Lower leg skin (tissue), 3 donors: ENCODE measurements at regions not wholly inside any gene's neighbourhood (a gene's known extent, or its start where the extent isn't known, plus 50 kb on each side); places are given as distances from the start of the nearest gene placed in this dataset.
"Not testable (repeated sequence)": the region's sequence is repeated elsewhere in the genome, so short reads cannot be mapped to it uniquely, and the experiment has no call there.

ENCODE experiments used
- POLR2A ChIP-seq, 2 donors: fragments of 450-650 bp; IDR thresholded peaks; one replicate each; pipeline ENCODE4 v1.6.1; 2016 to 2017; ENCODE audit warnings: antibody characterized with exemption in 2 of 2, mild to moderate bottlenecking in 1 of 2, moderate library complexity in 1 of 2
- TF ChIP-seq, protein P1 (sequence below), 3 donors: fragments of 450-650 bp; IDR thresholded peaks; one replicate each; pipeline ENCODE4 v1.5.1; 2016; ENCODE audit warnings: antibody characterized with exemption in 3 of 3, mild to moderate bottlenecking in 3 of 3, moderate library complexity in 2 of 3

DNA sequence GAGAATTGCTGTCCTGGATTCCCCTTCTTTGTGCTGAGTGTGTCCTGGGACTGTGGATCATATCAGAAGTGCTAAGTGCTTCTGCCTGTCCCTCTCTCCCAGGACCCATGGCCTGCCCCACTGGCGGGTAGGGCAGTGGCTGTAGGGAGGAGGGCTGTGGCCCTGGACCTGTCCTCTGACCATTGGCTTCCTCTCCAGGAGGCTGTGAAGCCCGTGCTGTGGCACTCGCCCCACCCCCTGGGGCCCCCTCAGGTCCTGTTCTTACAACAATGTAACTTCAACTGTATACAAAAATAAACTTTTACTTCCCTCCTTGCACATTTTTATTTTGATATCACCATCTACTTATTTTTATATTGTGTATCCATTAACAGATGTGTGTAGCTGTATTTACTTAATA lies 743.8 kb upstream of the CDH8 start:
- TF ChIP-seq, protein P1, sequence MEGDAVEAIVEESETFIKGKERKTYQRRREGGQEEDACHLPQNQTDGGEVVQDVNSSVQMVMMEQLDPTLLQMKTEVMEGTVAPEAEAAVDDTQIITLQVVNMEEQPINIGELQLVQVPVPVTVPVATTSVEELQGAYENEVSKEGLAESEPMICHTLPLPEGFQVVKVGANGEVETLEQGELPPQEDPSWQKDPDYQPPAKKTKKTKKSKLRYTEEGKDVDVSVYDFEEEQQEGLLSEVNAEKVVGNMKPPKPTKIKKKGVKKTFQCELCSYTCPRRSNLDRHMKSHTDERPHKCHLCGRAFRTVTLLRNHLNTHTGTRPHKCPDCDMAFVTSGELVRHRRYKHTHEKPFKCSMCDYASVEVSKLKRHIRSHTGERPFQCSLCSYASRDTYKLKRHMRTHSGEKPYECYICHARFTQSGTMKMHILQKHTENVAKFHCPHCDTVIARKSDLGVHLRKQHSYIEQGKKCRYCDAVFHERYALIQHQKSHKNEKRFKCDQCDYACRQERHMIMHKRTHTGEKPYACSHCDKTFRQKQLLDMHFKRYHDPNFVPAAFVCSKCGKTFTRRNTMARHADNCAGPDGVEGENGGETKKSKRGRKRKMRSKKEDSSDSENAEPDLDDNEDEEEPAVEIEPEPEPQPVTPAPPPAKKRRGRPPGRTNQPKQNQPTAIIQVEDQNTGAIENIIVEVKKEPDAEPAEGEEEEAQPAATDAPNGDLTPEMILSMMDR (IDR thresholded peaks at IDR 0.05): not testable (repeated sequence)
- TF ChIP-seq POLR2A (IDR thresholded peaks at IDR 0.05): not testable (repeated sequence)
